GM23338 (cell line): ENCODE measurements at regions not wholly inside any gene's neighbourhood (a gene's known extent, or its start where the extent isn't known, plus 50 kb on each side); places are given as distances from the start of the nearest gene placed in this dataset.

Source experiments
- ATAC-seq: fragments of 200-7000 bp; cut with Tn5 transposase; 3 replicates; pipeline ENCODE4 v1.9.1; 2020
- DNase-seq: peaks from one replicate; pipeline ENCODE4 v3.0.0-alpha.2; 2015; ENCODE audit warnings: low spot score
- H2AFZ ChIP-seq: fragments of 200-600 bp; sonication (generic); 2 replicates; pipeline ENCODE4 v1.8.0; 2016; ENCODE audit warnings: antibody characterized with exemption, mild to moderate bottlenecking, moderate library complexity
- H3F3A ChIP-seq: fragments of 200-600 bp; sonication (generic); replicated peaks from 2 replicates; pipeline ENCODE4 v1.8.0; 2017; ENCODE audit warnings: antibody characterized with exemption, mixed run types, low read depth
- H3K27ac ChIP-seq: fragments of 200-600 bp; sonication (generic); 2 replicates; pipeline ENCODE4 v1.6.1; 2016; ENCODE audit warnings: low read depth
- H3K27me3 ChIP-seq: fragments of 200-600 bp; sonication (generic); 2 replicates; pipeline ENCODE4 v1.8.0; 2016; ENCODE audit warnings: mild to moderate bottlenecking, mixed run types, moderate library complexity; ENCODE audit not compliant: insufficient read depth
- H3K36me3 ChIP-seq: fragments of 200-600 bp; sonication (generic); 2 replicates; pipeline ENCODE4 v1.8.0; 2016; ENCODE audit warnings: mild to moderate bottlenecking; ENCODE audit not compliant: insufficient read depth
- H3K4me1 ChIP-seq: fragments of 200-600 bp; sonication (generic); 2 replicates; pipeline ENCODE4 v1.8.0; 2016; ENCODE audit warnings: mild to moderate bottlenecking, moderate library complexity; ENCODE audit not compliant: insufficient read depth
- H3K4me2 ChIP-seq: fragments of 200-600 bp; sonication (generic); 2 replicates; pipeline ENCODE4 v1.7.1; 2017; ENCODE audit warnings: mixed run types
- H3K4me3 ChIP-seq: fragments of 200-600 bp; sonication (generic); 2 replicates; pipeline ENCODE4 v1.6.1; 2016; ENCODE audit warnings: mixed run types
- H3K79me2 ChIP-seq: fragments of 200-600 bp; sonication (generic); replicated peaks from 2 replicates; pipeline ENCODE4 v1.8.0; 2017; ENCODE audit warnings: mild to moderate bottlenecking; ENCODE audit not compliant: insufficient read depth
- H3K9me2 ChIP-seq: fragments of 200-600 bp; sonication (generic); 2 replicates; pipeline ENCODE4 v1.8.0; 2017; ENCODE audit not compliant: insufficient read depth
- H4K20me1 ChIP-seq: fragments of 200-600 bp; sonication (generic); replicated peaks from 2 replicates; pipeline ENCODE4 v1.8.0; 2017; ENCODE audit warnings: mild to moderate bottlenecking; ENCODE audit not compliant: insufficient read depth
- H3K27ac Mint-ChIP-seq: 2 replicates; pipeline ENCODE4 v1.8.0; 2020; ENCODE audit warnings: inconsistent platforms, mild to moderate bottlenecking, moderate library complexity, mixed read lengths
- H3K27me3 Mint-ChIP-seq: 3 replicates; pipeline ENCODE4 v1.8.0; 2022; ENCODE audit warnings: low read depth, mild to moderate bottlenecking, moderate library complexity, mixed read lengths, inconsistent platforms; ENCODE audit not compliant: insufficient read depth, poor library complexity
- H3K36me3 Mint-ChIP-seq: 3 replicates; pipeline ENCODE4 v1.8.0; 2021; ENCODE audit warnings: low read depth, mild to moderate bottlenecking, inconsistent platforms, moderate library complexity, mixed read lengths
- H3K4me1 Mint-ChIP-seq: 3 replicates; pipeline ENCODE4 v1.8.0; 2020; ENCODE audit warnings: mild to moderate bottlenecking, inconsistent platforms, mixed read lengths
- H3K4me3 Mint-ChIP-seq: 3 replicates; pipeline ENCODE4 v1.8.0; 2021; ENCODE audit warnings: moderate library complexity, mild to moderate bottlenecking, inconsistent platforms, mixed read lengths
- H3K9me3 Mint-ChIP-seq: 3 replicates; pipeline ENCODE4 v1.8.0; 2020; ENCODE audit warnings: moderate library complexity, mild to moderate bottlenecking, inconsistent platforms, mixed read lengths
- CREB1 ChIP-seq: fragments of 250-450 bp; sonication (Bioruptor Pico); IDR thresholded peaks from 2 replicates; pipeline ENCODE4 v1.5.0; 2020; ENCODE audit warnings: low read depth, mild to moderate bottlenecking, moderate library complexity
- CTCF ChIP-seq, 2 experiments: fragments of 200-600 bp in 1 of 2; sonication (generic) in 1 of 2; conservative IDR thresholded peaks; 2 replicates each; pipeline versions ENCODE4 v1.5.1 to v1.6.1; 2016 to 2017; ENCODE audit warnings: antibody characterized with exemption in 2 of 2, low read depth in 2 of 2, mild to moderate bottlenecking in 2 of 2, moderate library complexity in 1 of 2
- ETS1 ChIP-seq: IDR thresholded peaks from 2 replicates; pipeline ENCODE4 v1.6.1; 2016; ENCODE audit warnings: antibody characterized with exemption
- EZH2phosphoT487 ChIP-seq: fragments of 200-600 bp; sonication (generic); IDR thresholded peaks from one replicate; pipeline ENCODE4 v1.8.1; 2018; ENCODE audit warnings: antibody characterized with exemption; ENCODE audit not compliant: unreplicated experiment
- NANOG ChIP-seq: IDR thresholded peaks from 2 replicates; pipeline ENCODE4 v1.6.1; 2016; ENCODE audit warnings: antibody characterized with exemption, borderline replicate concordance
- POLR2AphosphoS5 ChIP-seq: IDR thresholded peaks from 2 replicates; pipeline ENCODE4 v1.6.1; 2016; ENCODE audit warnings: antibody characterized with exemption, low read depth
- REST ChIP-seq: IDR thresholded peaks from one replicate; pipeline ENCODE4 v1.6.1; 2018; ENCODE audit warnings: antibody characterized with exemption; ENCODE audit not compliant: unreplicated experiment
- STAT1 ChIP-seq: IDR thresholded peaks from one replicate; pipeline ENCODE4 v1.6.1; 2016; ENCODE audit warnings: antibody characterized with exemption; ENCODE audit not compliant: unreplicated experiment
- ZNF114 ChIP-seq: fragments of 250-450 bp; sonication (Bioruptor Pico); IDR thresholded peaks from 2 replicates; pipeline ENCODE4 v1.5.0; 2020; ENCODE audit warnings: mild to moderate bottlenecking, moderate library complexity
- ZNF331 ChIP-seq: fragments of 250-450 bp; sonication (Bioruptor Pico); IDR thresholded peaks from 2 replicates; pipeline ENCODE4 v1.5.0; 2020; ENCODE audit warnings: low read depth, mild to moderate bottlenecking, moderate library complexity

DNA sequence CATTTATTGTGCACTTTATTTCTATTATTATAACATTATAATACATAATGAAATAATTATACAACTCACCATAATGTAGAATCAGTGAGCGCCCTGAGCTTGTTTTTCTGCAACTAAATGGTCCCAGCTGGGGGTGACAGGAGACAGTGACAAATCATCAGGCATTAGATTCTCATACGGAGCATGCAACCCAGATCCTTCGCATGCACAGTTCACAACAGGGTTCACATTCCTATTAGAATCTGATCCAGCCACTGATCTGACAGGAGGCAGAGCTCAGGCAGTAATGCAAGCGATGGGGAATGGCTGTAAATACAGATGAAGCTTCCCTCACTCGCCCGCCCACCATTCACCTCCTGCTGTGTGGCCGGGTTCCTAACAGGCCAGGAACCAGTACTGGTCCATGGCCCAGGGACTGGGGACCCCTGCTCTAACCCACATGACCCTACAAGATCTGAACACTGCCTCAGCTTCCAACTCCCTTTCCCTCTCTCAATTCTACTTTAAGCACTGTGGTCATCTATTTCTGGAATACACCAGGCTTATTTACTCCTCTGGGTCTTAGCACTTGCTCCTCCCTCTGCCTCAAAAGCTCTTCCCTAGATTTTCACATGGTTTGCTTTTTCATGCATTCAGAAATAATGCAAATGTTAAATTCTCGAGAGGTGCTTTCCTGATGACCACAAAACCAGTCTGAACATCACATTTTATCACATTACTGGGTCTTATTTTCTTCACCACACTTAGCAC is 166.8 kb upstream of the HCCS start (continued):
- TF ChIP-seq CTCF (conservative IDR thresholded peaks at IDR 0.05; ENCODE audit: low read depth in 2 of 2): no peak
- TF ChIP-seq EZH2phosphoT487: no peak
- TF ChIP-seq ETS1: no peak
- no peak for TF ChIP-seq STAT1
- TF ChIP-seq CREB1 (CRISPR knock-in tag): no peak
- no peak for TF ChIP-seq POLR2AphosphoS5

- H3K9me3 Mint-ChIP-seq: peaks cover 3% of the 10 kb centered on the region; the same call in 1 of the 3 replicates
- Histone ChIP-seq H4K20me1 (no peaks in the 10 kb centered on the region), H3K9me2 (no peaks in the 10 kb centered on the region), H3K4me3 (no peak overlapping the region), H3K4me2 (no peak overlapping the region), H3K4me1 (0 out of 2 replicates have a peak, but pooled peaks cover 1% of the 10 kb centered on the region), H3K27me3 (no peaks in the 10 kb centered on the region), H3F3A (no peaks in the 10 kb centered on the region), H3K27ac (no peak overlapping the region), H3K36me3 (no peaks in the 10 kb centered on the region), H2AFZ (no peak overlapping the region), H3K79me2 (no peaks in the 10 kb centered on the region)
- H3K36me3 Mint-ChIP-seq: no peaks in the 10 kb centered on the region; the same call in 2 of the 3 replicates
- H3K27me3 Mint-ChIP-seq: no peaks in the 10 kb centered on the region
- ATAC-seq: no peak
- no peak overlapping the region for H3K4me3 Mint-ChIP-seq
- DNase-seq: no peak
- H3K27ac Mint-ChIP-seq: no peak overlapping the region
- peaks cover 10% of the 10 kb centered on the region for H3K4me1 Mint-ChIP-seq
- TF ChIP-seq CREB1 (CRISPR knock-in tag) (no peak), REST (no peak), CTCF (conservative IDR thresholded peaks at IDR 0.05; ENCODE audit: low read depth in 2 of 2) (no peak), ZNF114 (CRISPR knock-in tag) (no peak), ETS1 (no peak), EZH2phosphoT487 (no peak), POLR2AphosphoS5 (no peak), STAT1 (no peak), NANOG (no peak), ZNF331 (CRISPR knock-in tag) (no peak)
Observed at GRCh38 chrX:10945498-10945897, 165.6 kb upstream of the HCCS start.
